ENCODE measurements at regions not wholly inside any gene's neighbourhood (a gene's known extent, or its start where the extent isn't known, plus 50 kb on each side); places are given as distances from the start of the nearest gene placed in this dataset.

GRCh38 chr5:125316391-125316790, 570.0 kb upstream of the ZNF608 start:
- H3K4me1 ChIP-seq (ENCODE audit: insufficient read depth, insufficient read length) = no peaks in the 10 kb centered on the region
- H3K27me3 ChIP-seq (ENCODE audit: insufficient read depth, insufficient read length) = no peaks in the 10 kb centered on the region
- peaks cover 21% of the 10 kb centered on the region for H3K9me3 ChIP-seq (ENCODE audit: insufficient read depth, low read length)
- TF ChIP-seq ZNF274 (IDR thresholded peaks at IDR 0.05; ENCODE audit: low read depth, low read length) (no peak), YY1 (IDR thresholded peaks at IDR 0.05; ENCODE audit: insufficient read depth, insufficient read length) (no peak), SUZ12 (IDR thresholded peaks at IDR 0.05; ENCODE audit: extremely low read depth, insufficient read depth, insufficient read length) (no peak)
- DNase-seq (ENCODE audit: low read depth, low spot score) = no peak
- H3K4me3 ChIP-seq (ENCODE audit: insufficient read length, low read depth) = no peak overlapping the region
- no peaks in the 10 kb centered on the region for H3K36me3 ChIP-seq (ENCODE audit: insufficient read depth, insufficient read length, low read length)
- no peak overlapping the region for H3K9ac ChIP-seq (ENCODE audit: insufficient read length, low read depth)

GRCh38 chr5:125316915-125317535, 570.6 kb upstream of the ZNF608 start:
- peaks cover 21% of the 10 kb centered on the region for H3K9me3 ChIP-seq (ENCODE audit: insufficient read depth, low read length)
- H3K9ac ChIP-seq (ENCODE audit: insufficient read length, low read depth) = no peak overlapping the region
- DNase-seq (ENCODE audit: low read depth, low spot score) = no peak
- no peak for TF ChIP-seq SUZ12 (IDR thresholded peaks at IDR 0.05; ENCODE audit: extremely low read depth, insufficient read depth, insufficient read length)
- no peak for TF ChIP-seq ZNF274 (IDR thresholded peaks at IDR 0.05; ENCODE audit: low read depth, low read length)
- TF ChIP-seq YY1 (IDR thresholded peaks at IDR 0.05; ENCODE audit: insufficient read depth, insufficient read length) = no peak
- H3K4me1 ChIP-seq (ENCODE audit: insufficient read depth, insufficient read length) = no peaks in the 10 kb centered on the region
- H3K27me3 ChIP-seq (ENCODE audit: insufficient read depth, insufficient read length) = no peaks in the 10 kb centered on the region
- no peak overlapping the region for H3K4me3 ChIP-seq (ENCODE audit: insufficient read length, low read depth)
- H3K36me3 ChIP-seq (ENCODE audit: insufficient read depth, insufficient read length, low read length) = no peaks in the 10 kb centered on the region

GRCh38 chr5:125317536-125317995, 571.1 kb upstream of the ZNF608 start:
- no peak overlapping the region for H3K4me3 ChIP-seq (ENCODE audit: insufficient read length, low read depth)
- no peaks in the 10 kb centered on the region for H3K4me1 ChIP-seq (ENCODE audit: insufficient read depth, insufficient read length)
- no peaks in the 10 kb centered on the region for H3K36me3 ChIP-seq (ENCODE audit: insufficient read depth, insufficient read length, low read length)
- H3K27me3 ChIP-seq (ENCODE audit: insufficient read depth, insufficient read length) = no peaks in the 10 kb centered on the region
- TF ChIP-seq YY1 (IDR thresholded peaks at IDR 0.05; ENCODE audit: insufficient read depth, insufficient read length) (no peak), SUZ12 (IDR thresholded peaks at IDR 0.05; ENCODE audit: extremely low read depth, insufficient read depth, insufficient read length) (no peak), ZNF274 (IDR thresholded peaks at IDR 0.05; ENCODE audit: low read depth, low read length) (no peak)
- H3K9me3 ChIP-seq (ENCODE audit: insufficient read depth, low read length) = peaks cover 18% of the 10 kb centered on the region
- H3K9ac ChIP-seq (ENCODE audit: insufficient read length, low read depth) = no peak overlapping the region
- DNase-seq (ENCODE audit: low read depth, low spot score) = no peak

- H3K4me1 ChIP-seq (ENCODE audit: insufficient read depth, insufficient read length) = no peaks in the 10 kb centered on the region
- H3K9ac ChIP-seq (ENCODE audit: insufficient read length, low read depth) = no peak overlapping the region
- no peaks in the 10 kb centered on the region for H3K9me3 ChIP-seq (ENCODE audit: insufficient read depth, low read length)
- H3K27me3 ChIP-seq (ENCODE audit: insufficient read depth, insufficient read length) = no peaks in the 10 kb centered on the region
- H3K36me3 ChIP-seq (ENCODE audit: insufficient read depth, insufficient read length, low read length) = no peaks in the 10 kb centered on the region
- no peak overlapping the region for H3K4me3 ChIP-seq (ENCODE audit: insufficient read length, low read depth)
- DNase-seq (ENCODE audit: low read depth, low spot score) = no peak
- no peak for TF ChIP-seq SUZ12 (IDR thresholded peaks at IDR 0.05; ENCODE audit: extremely low read depth, insufficient read depth, insufficient read length)
- no peak for TF ChIP-seq YY1 (IDR thresholded peaks at IDR 0.05; ENCODE audit: insufficient read depth, insufficient read length)
- TF ChIP-seq ZNF274 (IDR thresholded peaks at IDR 0.05; ENCODE audit: low read depth, low read length) = no peak
Measured at GRCh38 chr5:125321654-125322053, 575.2 kb upstream of the ZNF608 start.

GRCh38 chr5:125323613-125324012, 577.2 kb upstream of the ZNF608 start:
- no peak for DNase-seq (ENCODE audit: low read depth, low spot score)
- Histone ChIP-seq H3K27me3 (ENCODE audit: insufficient read depth, insufficient read length) (no peaks in the 10 kb centered on the region), H3K4me3 (ENCODE audit: insufficient read length, low read depth) (no peak overlapping the region), H3K4me1 (ENCODE audit: insufficient read depth, insufficient read length) (no peaks in the 10 kb centered on the region), H3K9ac (ENCODE audit: insufficient read length, low read depth) (no peak overlapping the region), H3K36me3 (ENCODE audit: insufficient read depth, insufficient read length, low read length) (no peaks in the 10 kb centered on the region), H3K9me3 (ENCODE audit: insufficient read depth, low read length) (no peaks in the 10 kb centered on the region)
- no peak for TF ChIP-seq ZNF274 (IDR thresholded peaks at IDR 0.05; ENCODE audit: low read depth, low read length)
- no peak for TF ChIP-seq SUZ12 (IDR thresholded peaks at IDR 0.05; ENCODE audit: extremely low read depth, insufficient read depth, insufficient read length)
- no peak for TF ChIP-seq YY1 (IDR thresholded peaks at IDR 0.05; ENCODE audit: insufficient read depth, insufficient read length)

- Histone ChIP-seq H3K27me3 (ENCODE audit: insufficient read depth, insufficient read length) (no peaks in the 10 kb centered on the region), H3K4me1 (ENCODE audit: insufficient read depth, insufficient read length) (no peaks in the 10 kb centered on the region)
- no peak for DNase-seq (ENCODE audit: low read depth, low spot score)
Measured at GRCh38 chr5:125325488-125326149, 579.2 kb upstream of the ZNF608 start.

GRCh38 chr5:125326150-125326510, 579.7 kb upstream of the ZNF608 start:
- no peaks in the 10 kb centered on the region for H3K27me3 ChIP-seq (ENCODE audit: insufficient read depth, insufficient read length)
- no peak for TF ChIP-seq ZNF274 (IDR thresholded peaks at IDR 0.05; ENCODE audit: low read depth, low read length)
- no peaks in the 10 kb centered on the region for H3K4me1 ChIP-seq (ENCODE audit: insufficient read depth, insufficient read length)
- no peaks in the 10 kb centered on the region for H3K36me3 ChIP-seq (ENCODE audit: insufficient read depth, insufficient read length, low read length)
- H3K9me3 ChIP-seq (ENCODE audit: insufficient read depth, low read length) = no peaks in the 10 kb centered on the region
- DNase-seq (ENCODE audit: low read depth, low spot score) = no peak
- H3K4me3 ChIP-seq (ENCODE audit: insufficient read length, low read depth) = no peak overlapping the region
- no peak overlapping the region for H3K9ac ChIP-seq (ENCODE audit: insufficient read length, low read depth)

More at GRCh38 chr5:125325488-125326149, 579.2 kb upstream of the ZNF608 start:
- Histone ChIP-seq H3K9me3 (ENCODE audit: insufficient read depth, low read length) (no peaks in the 10 kb centered on the region), H3K9ac (ENCODE audit: insufficient read length, low read depth) (no peak overlapping the region), H3K36me3 (ENCODE audit: insufficient read depth, insufficient read length, low read length) (no peaks in the 10 kb centered on the region), H3K4me3 (ENCODE audit: insufficient read length, low read depth) (no peak overlapping the region)
- TF ChIP-seq SUZ12 (IDR thresholded peaks at IDR 0.05; ENCODE audit: extremely low read depth, insufficient read depth, insufficient read length) (no peak), ZNF274 (IDR thresholded peaks at IDR 0.05; ENCODE audit: low read depth, low read length) (no peak), YY1 (IDR thresholded peaks at IDR 0.05; ENCODE audit: insufficient read depth, insufficient read length) (no peak)
